DMS79 treated with DMSO at 0.1 percent for 48 hours (cell line): ENCODE measurements at regions not wholly inside any gene's neighbourhood (a gene's known extent, or its start where the extent isn't known, plus 50 kb on each side); places are given as distances from the start of the nearest gene placed in this dataset.

Experiments used
- DNase-seq: peaks from one replicate; lab custom pipeline; 2025; lab: John Stamatoyannopoulos, UW

- no peak for DNase-seq
Observed at GRCh38 chr1:221431068-221431651, 310.7 kb downstream of the DUSP10 start.

GRCh38 chr1:221431961-221432360, 309.9 kb downstream of the DUSP10 start:
- no peak for DNase-seq

GRCh38 chr1:221435504-221435904, 306.4 kb downstream of the DUSP10 start:
- peak; percentile 14 for DNase-seq

GRCh38 chr1:221437171-221437570, 304.7 kb downstream of the DUSP10 start:
- no peak for DNase-seq

GRCh38 chr1:221437926-221438325, 304.0 kb downstream of the DUSP10 start:
- no peak for DNase-seq

- no peak for DNase-seq
Observed at GRCh38 chr1:221439008-221439746, 302.7 kb downstream of the DUSP10 start.

- no peak for DNase-seq
Observed at GRCh38 chr1:221439747-221440501, 302.0 kb downstream of the DUSP10 start.

- DNase-seq, result peak; percentile 74
Observed at GRCh38 chr1:221440658-221441057, 301.2 kb downstream of the DUSP10 start.

GRCh38 chr1:221442056-221442455, 299.8 kb downstream of the DUSP10 start:
- no peak for DNase-seq

GRCh38 chr1:221444346-221444745, 297.5 kb downstream of the DUSP10 start:
- DNase-seq, result no peak

GRCh38 chr1:221448585-221449175, 293.2 kb downstream of the DUSP10 start:
- DNase-seq, result no peak

GRCh38 chr1:221449194-221449593, 292.7 kb downstream of the DUSP10 start:
- no peak for DNase-seq

GRCh38 chr1:221449801-221450470, 292.0 kb downstream of the DUSP10 start:
- no peak for DNase-seq

GRCh38 chr1:221451741-221452140, 290.1 kb downstream of the DUSP10 start:
- no peak for DNase-seq

- DNase-seq, result no peak
Observed at GRCh38 chr1:221454096-221454495, 287.8 kb downstream of the DUSP10 start.

- DNase-seq, result no peak
Observed at GRCh38 chr1:221456918-221457317, 285.0 kb downstream of the DUSP10 start.

- no peak for DNase-seq
Observed at GRCh38 chr1:221457685-221458446, 284.0 kb downstream of the DUSP10 start.

- peak; percentile 33 for DNase-seq
Observed at GRCh38 chr1:221458447-221459156, 283.3 kb downstream of the DUSP10 start.

- DNase-seq, result peak; percentile 29
Observed at GRCh38 chr1:221459558-221459957, 282.3 kb downstream of the DUSP10 start.

- DNase-seq, result no peak
Observed at GRCh38 chr1:221462345-221462744, 279.5 kb downstream of the DUSP10 start.

GRCh38 chr1:221468546-221468945, 273.3 kb downstream of the DUSP10 start:
- DNase-seq, result no peak
